KMS-11 (cell line): ENCODE measurements at regions not wholly inside any gene's neighbourhood (a gene's known extent, or its start where the extent isn't known, plus 50 kb on each side); places are given as distances from the start of the nearest gene placed in this dataset.

Experiments
- H2AFZ ChIP-seq: fragments of 200-600 bp; sonication (generic); 2 replicates; pipeline ENCODE4 v1.6.1; 2016; ENCODE audit warnings: antibody characterized with exemption, mixed run types, low read depth
- H3K27ac ChIP-seq: fragments of 200-600 bp; sonication (generic); 2 replicates; pipeline ENCODE4 v1.6.1; 2016; ENCODE audit warnings: mild to moderate bottlenecking, mixed run types
- H3K27me3 ChIP-seq: fragments of 200-600 bp; sonication (generic); 2 replicates; pipeline ENCODE4 v1.6.1; 2017; ENCODE audit warnings: mild to moderate bottlenecking, low read depth, mixed run types, moderate library complexity; ENCODE audit not compliant: insufficient read depth
- H3K36me3 ChIP-seq: fragments of 200-600 bp; sonication (generic); 2 replicates; pipeline ENCODE4 v1.6.1; 2017; ENCODE audit warnings: mild to moderate bottlenecking, mixed run types; ENCODE audit not compliant: insufficient read depth
- H3K4me1 ChIP-seq: fragments of 200-600 bp; sonication (generic); 2 replicates; pipeline ENCODE4 v1.6.1; 2016; ENCODE audit warnings: mild to moderate bottlenecking, low read depth, mixed run types; ENCODE audit not compliant: poor library complexity, severe bottlenecking
- H3K4me2 ChIP-seq: fragments of 200-600 bp; sonication (generic); 2 replicates; pipeline ENCODE4 v1.7.0; 2016; ENCODE audit warnings: mild to moderate bottlenecking, mixed run types
- H3K4me3 ChIP-seq: fragments of 200-600 bp; sonication (generic); IDR thresholded peaks from 2 replicates; pipeline ENCODE4 v1.6.1; 2017; ENCODE audit warnings: low read depth, low read length, mixed read lengths; ENCODE audit not compliant: insufficient read depth
- H3K79me2 ChIP-seq: fragments of 200-600 bp; sonication (generic); 2 replicates; pipeline ENCODE4 v1.6.1; 2016; ENCODE audit warnings: low read depth, mixed run types; ENCODE audit not compliant: insufficient read depth
- H3K9ac ChIP-seq: fragments of 200-600 bp; sonication (generic); 2 replicates; pipeline ENCODE4 v1.6.1; 2016; ENCODE audit warnings: mild to moderate bottlenecking, mixed run types
- H4K20me1 ChIP-seq: fragments of 200-600 bp; sonication (generic); 2 replicates; pipeline ENCODE4 v1.6.1; 2016; ENCODE audit warnings: mild to moderate bottlenecking, mixed run types; ENCODE audit not compliant: insufficient read depth
- CTCF ChIP-seq: fragments of 200-600 bp; sonication (generic); conservative IDR thresholded peaks from 2 replicates; pipeline ENCODE4 v1.6.1; 2017; ENCODE audit warnings: low read depth, mild to moderate bottlenecking, antibody characterized with exemption, low read length, moderate library complexity, mixed read lengths

- H3K4me2 ChIP-seq, result no peak overlapping the region
- no peak overlapping the region for H3K27ac ChIP-seq
- H3K9ac ChIP-seq, result no peak overlapping the region
- no peaks in the 10 kb centered on the region for H3K79me2 ChIP-seq
- H3K36me3 ChIP-seq, result no peaks in the 10 kb centered on the region
- H4K20me1 ChIP-seq, result no peaks in the 10 kb centered on the region
- H3K27me3 ChIP-seq, result no peaks in the 10 kb centered on the region
- H2AFZ ChIP-seq, result no peak overlapping the region
- no peak for TF ChIP-seq CTCF
- no peaks in the 10 kb centered on the region for H3K4me1 ChIP-seq
- no peak overlapping the region for H3K4me3 ChIP-seq
Observed at GRCh38 chr15:92715758-92716157, 60.2 kb upstream of the FAM174B start.

GRCh38 chr15:92719021-92719420 is 63.4 kb upstream of the FAM174B start:
- Histone ChIP-seq H3K36me3 (no peaks in the 10 kb centered on the region), H2AFZ (no peak overlapping the region), H3K27ac (no peak overlapping the region), H4K20me1 (no peaks in the 10 kb centered on the region), H3K4me1 (no peaks in the 10 kb centered on the region), H3K79me2 (no peaks in the 10 kb centered on the region), H3K9ac (no peak overlapping the region), H3K4me3 (no peak overlapping the region), H3K4me2 (no peak overlapping the region), H3K27me3 (no peaks in the 10 kb centered on the region)
- TF ChIP-seq CTCF, result no peak

- Histone ChIP-seq H3K27me3 (no peaks in the 10 kb centered on the region), H3K4me2 (no peak overlapping the region), H3K79me2 (no peaks in the 10 kb centered on the region), H3K4me3 (no peak overlapping the region), H2AFZ (no peak overlapping the region), H4K20me1 (no peaks in the 10 kb centered on the region), H3K9ac (no peak overlapping the region), H3K27ac (no peak overlapping the region), H3K36me3 (no peaks in the 10 kb centered on the region), H3K4me1 (no peaks in the 10 kb centered on the region)
- TF ChIP-seq CTCF, result no peak
Observed at GRCh38 chr15:92724144-92724543, 68.6 kb upstream of the FAM174B start.

- no peak overlapping the region for H3K4me2 ChIP-seq
- no peaks in the 10 kb centered on the region for H3K4me1 ChIP-seq
- H2AFZ ChIP-seq, result no peak overlapping the region
- H3K36me3 ChIP-seq, result no peaks in the 10 kb centered on the region
- H3K9ac ChIP-seq, result no peak overlapping the region
- no peak overlapping the region for H3K4me3 ChIP-seq
- H4K20me1 ChIP-seq, result no peaks in the 10 kb centered on the region
- no peaks in the 10 kb centered on the region for H3K27me3 ChIP-seq
- no peaks in the 10 kb centered on the region for H3K79me2 ChIP-seq
- no peak for TF ChIP-seq CTCF
- no peak overlapping the region for H3K27ac ChIP-seq
Observed at GRCh38 chr15:92725171-92725570, 69.6 kb upstream of the FAM174B start.

- TF ChIP-seq CTCF, result no peak
- H3K4me3 ChIP-seq, result no peak overlapping the region
Observed at GRCh38 chr15:92728266-92728665, 72.7 kb upstream of the FAM174B start.

More at GRCh38 chr15:92728266-92728665, 72.7 kb upstream of the FAM174B start:
- H3K79me2 ChIP-seq, result no peaks in the 10 kb centered on the region
- no peaks in the 10 kb centered on the region for H3K4me1 ChIP-seq
- no peaks in the 10 kb centered on the region for H4K20me1 ChIP-seq
- H3K4me2 ChIP-seq, result no peak overlapping the region
- no peaks in the 10 kb centered on the region for H3K36me3 ChIP-seq
- H2AFZ ChIP-seq, result no peak overlapping the region
- no peak overlapping the region for H3K9ac ChIP-seq
- no peak overlapping the region for H3K27ac ChIP-seq
- H3K27me3 ChIP-seq, result no peaks in the 10 kb centered on the region
